Ascending aorta (tissue), 2 donors: ENCODE measurements at regions not wholly inside any gene's neighbourhood (a gene's known extent, or its start where the extent isn't known, plus 50 kb on each side); places are given as distances from the start of the nearest gene placed in this dataset.

Experiments used
- DNase-seq, 2 donors: peaks; one replicate each; pipeline ENCODE4 v3.0.0-alpha.2; 2019; ENCODE audit warnings: low spot score in 2 of 2
- H3K27ac ChIP-seq, 2 donors: fragments of 200-600 bp; sonication (generic); one replicate each; pipeline ENCODE4 v1.5.1; 2016 to 2017; ENCODE audit warnings: mild to moderate bottlenecking in 1 of 2
- H3K27me3 ChIP-seq: fragments of 200-600 bp; sonication (generic); one replicate; pipeline ENCODE4 v1.5.1; 2017
- H3K36me3 ChIP-seq, 2 donors: fragments of 200-600 bp; sonication (generic); one replicate each; pipeline ENCODE4 v1.5.1; 2016
- H3K4me1 ChIP-seq, 2 donors: fragments of 200-600 bp; sonication (generic); one replicate each; pipeline ENCODE4 v1.5.1; 2016 to 2017; ENCODE audit warnings: mild to moderate bottlenecking in 1 of 2
- H3K4me3 ChIP-seq, 2 donors: fragments of 200-600 bp; sonication (generic); one replicate each; pipeline ENCODE4 v1.5.1; 2016 to 2017; ENCODE audit warnings: mild to moderate bottlenecking in 1 of 2
- H3K9me3 ChIP-seq, 2 donors: fragments of 200-600 bp; sonication (generic); one replicate each; pipeline ENCODE4 v1.5.1; 2016
- CTCF ChIP-seq, 3 experiments: fragments of 200-600 bp in 2 of 3; fragments of 450-650 bp in 1 of 3; sonication (generic) in 2 of 3; IDR thresholded peaks; one replicate each; pipeline ENCODE4 v1.5.1; 2016 to 2019; ENCODE audit warnings: antibody characterized with exemption in 3 of 3, mild to moderate bottlenecking in 1 of 3, moderate library complexity in 1 of 3
- intact Hi-C: fragments of 100-400 bp; cut with DNase I; formaldehyde crosslinking; loops from one replicate; pipeline ENCODE4 v1.15.1; 2023

- no peak overlapping the region for H3K4me3 ChIP-seq
- no peaks in the 10 kb centered on the region for H3K27me3 ChIP-seq
- H3K4me1 ChIP-seq = no peaks in the 10 kb centered on the region
- no peak for DNase-seq
- intact Hi-C loops = no loop called here
- no peak overlapping the region for H3K27ac ChIP-seq
- no peak for TF ChIP-seq CTCF (IDR thresholded peaks at IDR 0.05)
- H3K9me3 ChIP-seq = no peaks in the 10 kb centered on the region
- H3K36me3 ChIP-seq = no peaks in the 10 kb centered on the region
Observed at GRCh38 chr11:82373781-82374542, 359.7 kb downstream of the FAM181B start.

- no peak overlapping the region for H3K4me3 ChIP-seq
- TF ChIP-seq CTCF (IDR thresholded peaks at IDR 0.05) = no peak
- DNase-seq = no peak
- no peak overlapping the region for H3K27ac ChIP-seq
- H3K4me1 ChIP-seq = no peaks in the 10 kb centered on the region
- no peaks in the 10 kb centered on the region for H3K9me3 ChIP-seq
- intact Hi-C loops = no loop called here
- no peaks in the 10 kb centered on the region for H3K36me3 ChIP-seq
- no peaks in the 10 kb centered on the region for H3K27me3 ChIP-seq
Observed at GRCh38 chr11:82365351-82365750, 368.3 kb downstream of the FAM181B start.

- no peaks in the 10 kb centered on the region for H3K9me3 ChIP-seq
- intact Hi-C loops = no loop called here
- TF ChIP-seq CTCF (IDR thresholded peaks at IDR 0.05) = no peak
- no peaks in the 10 kb centered on the region for H3K4me1 ChIP-seq
- DNase-seq = no peak
- H3K4me3 ChIP-seq = no peak overlapping the region
- no peak overlapping the region for H3K27ac ChIP-seq
- H3K27me3 ChIP-seq = no peaks in the 10 kb centered on the region
- H3K36me3 ChIP-seq = no peaks in the 10 kb centered on the region
Observed at GRCh38 chr11:82356316-82356715, 377.3 kb downstream of the FAM181B start.

- no peak overlapping the region for H3K27ac ChIP-seq
- intact Hi-C loops = no loop called here
- no peak overlapping the region for H3K4me3 ChIP-seq
- H3K36me3 ChIP-seq = no peaks in the 10 kb centered on the region
- DNase-seq = no peak
- no peak for TF ChIP-seq CTCF (IDR thresholded peaks at IDR 0.05)
- no peaks in the 10 kb centered on the region for H3K4me1 ChIP-seq
- no peaks in the 10 kb centered on the region for H3K9me3 ChIP-seq
- H3K27me3 ChIP-seq = no peaks in the 10 kb centered on the region
Observed at GRCh38 chr11:82355313-82355823, 378.3 kb downstream of the FAM181B start.

- intact Hi-C loops = no loop called here
- no peaks in the 10 kb centered on the region for H3K36me3 ChIP-seq
- H3K27ac ChIP-seq = no peak overlapping the region
- H3K4me1 ChIP-seq = no peaks in the 10 kb centered on the region
- H3K4me3 ChIP-seq = no peak overlapping the region
- DNase-seq = no peak
- no peak for TF ChIP-seq CTCF (IDR thresholded peaks at IDR 0.05)
- H3K9me3 ChIP-seq = no peaks in the 10 kb centered on the region
- H3K27me3 ChIP-seq = no peaks in the 10 kb centered on the region
Observed at GRCh38 chr11:82326853-82327252, 406.8 kb downstream of the FAM181B start.
